Neural progenitor cell (in vitro differentiated cells): ENCODE measurements at regions not wholly inside any gene's neighbourhood (a gene's known extent, or its start where the extent isn't known, plus 50 kb on each side); places are given as distances from the start of the nearest gene placed in this dataset.

Experiments
- EZH2 ChIP-seq: fragments of 200-600 bp; sonication (generic); IDR thresholded peaks from 2 replicates; pipeline ENCODE4 v1.6.1; 2017; ENCODE audit warnings: antibody characterized with exemption, mild to moderate bottlenecking, moderate library complexity
- EZH2phosphoT487 ChIP-seq: fragments of 200-600 bp; sonication (generic); IDR thresholded peaks from 2 replicates; pipeline ENCODE4 v1.6.1; 2017; ENCODE audit warnings: antibody characterized with exemption
- TF ChIP-seq, protein P1 (sequence below): fragments of 200-600 bp; sonication (generic); IDR thresholded peaks from 2 replicates; pipeline ENCODE4 v1.5.1; 2017; ENCODE audit warnings: antibody characterized with exemption, mild to moderate bottlenecking

DNA sequence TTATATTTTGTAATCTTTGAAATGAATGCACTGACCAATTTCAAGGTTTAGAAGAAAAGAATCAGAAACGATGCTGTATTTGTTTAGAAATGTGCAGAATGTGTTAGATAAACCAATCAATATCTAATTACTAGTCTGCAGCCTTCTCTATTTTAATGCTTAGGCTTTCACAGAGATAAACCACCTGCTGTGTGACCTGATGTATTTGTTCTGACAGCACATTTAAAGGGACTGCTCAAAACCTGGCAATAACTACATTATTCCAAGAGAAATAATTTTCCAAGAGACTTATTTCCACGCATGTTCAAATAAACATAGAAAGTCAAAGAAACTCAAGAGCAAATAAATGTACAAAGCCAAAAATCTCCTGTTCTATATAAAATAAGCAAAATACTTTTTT lies 641.6 kb upstream of the PCDH20 start:
- TF ChIP-seq EZH2phosphoT487 (no peak), EZH2 (no peak)
- TF ChIP-seq, protein P1, sequence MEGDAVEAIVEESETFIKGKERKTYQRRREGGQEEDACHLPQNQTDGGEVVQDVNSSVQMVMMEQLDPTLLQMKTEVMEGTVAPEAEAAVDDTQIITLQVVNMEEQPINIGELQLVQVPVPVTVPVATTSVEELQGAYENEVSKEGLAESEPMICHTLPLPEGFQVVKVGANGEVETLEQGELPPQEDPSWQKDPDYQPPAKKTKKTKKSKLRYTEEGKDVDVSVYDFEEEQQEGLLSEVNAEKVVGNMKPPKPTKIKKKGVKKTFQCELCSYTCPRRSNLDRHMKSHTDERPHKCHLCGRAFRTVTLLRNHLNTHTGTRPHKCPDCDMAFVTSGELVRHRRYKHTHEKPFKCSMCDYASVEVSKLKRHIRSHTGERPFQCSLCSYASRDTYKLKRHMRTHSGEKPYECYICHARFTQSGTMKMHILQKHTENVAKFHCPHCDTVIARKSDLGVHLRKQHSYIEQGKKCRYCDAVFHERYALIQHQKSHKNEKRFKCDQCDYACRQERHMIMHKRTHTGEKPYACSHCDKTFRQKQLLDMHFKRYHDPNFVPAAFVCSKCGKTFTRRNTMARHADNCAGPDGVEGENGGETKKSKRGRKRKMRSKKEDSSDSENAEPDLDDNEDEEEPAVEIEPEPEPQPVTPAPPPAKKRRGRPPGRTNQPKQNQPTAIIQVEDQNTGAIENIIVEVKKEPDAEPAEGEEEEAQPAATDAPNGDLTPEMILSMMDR, result no peak
